Ovary (tissue), 3 donors: ENCODE measurements at regions not wholly inside any gene's neighbourhood (a gene's known extent, or its start where the extent isn't known, plus 50 kb on each side); places are given as distances from the start of the nearest gene placed in this dataset.

ENCODE experiments used
- CTCF ChIP-seq, 3 donors: fragments of 450-650 bp in 2 of 3; fragments of 200-600 bp in 1 of 3; IDR thresholded peaks; one replicate each; pipeline versions ENCODE4 v1.5.1 to v1.8.0; 2016 to 2022; ENCODE audit warnings: antibody characterized with exemption in 3 of 3, mild to moderate bottlenecking in 1 of 3
- EP300 ChIP-seq: sonication (generic); formaldehyde crosslinking; IDR thresholded peaks from one replicate; pipeline ENCODE4 v1.6.1; 2017; ENCODE audit warnings: antibody characterized with exemption
- POLR2A ChIP-seq: fragments of 450-650 bp; IDR thresholded peaks from one replicate; pipeline ENCODE4 v1.6.1; 2017; ENCODE audit warnings: antibody characterized with exemption, mild to moderate bottlenecking, moderate library complexity
- donor health status: DM: no; HTN: no; CAD: no.

- TF ChIP-seq POLR2A = no peak
- no peak for TF ChIP-seq CTCF (IDR thresholded peaks at IDR 0.05)
- TF ChIP-seq EP300 = no peak
Observed at GRCh38 chr10:35959252-35959651, 317.2 kb upstream of the FZD8 start.
